ENCODE measurements at regions not wholly inside any gene's neighbourhood (a gene's known extent, or its start where the extent isn't known, plus 50 kb on each side); places are given as distances from the start of the nearest gene placed in this dataset.

DNA sequence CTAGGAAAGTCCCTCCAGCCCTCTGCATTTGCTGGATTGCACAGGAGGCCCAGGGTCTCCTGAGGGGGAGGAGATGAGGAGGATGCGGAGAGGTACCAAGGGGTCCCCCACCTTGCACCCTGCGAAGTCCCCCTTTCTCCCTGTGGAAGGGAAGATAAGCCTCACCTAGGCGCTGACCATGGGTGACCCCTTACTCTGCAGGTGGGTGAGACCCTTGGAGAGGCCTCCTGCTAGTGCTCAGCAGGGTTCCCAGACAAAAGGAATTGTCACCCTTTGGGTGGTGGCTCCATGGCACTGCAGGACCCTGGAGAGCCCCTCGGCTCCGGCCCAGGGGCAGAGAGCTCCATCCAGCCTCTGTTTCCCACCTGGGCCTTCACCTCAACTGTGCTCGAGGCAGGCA, 107.0 kb upstream of the RET start:
- ATAC-seq: no peak
- TF ChIP-seq TCF7L2 (IDR thresholded peaks at IDR 0.05; ENCODE audit: low read depth, low read length): no peak
- TF ChIP-seq CTCF (IDR thresholded peaks at IDR 0.05): no peak
- TF ChIP-seq POLR2AphosphoS5 (IDR thresholded peaks at IDR 0.05; ENCODE audit: low read depth, low read length): no peak
- TF ChIP-seq SIN3A (IDR thresholded peaks at IDR 0.05; ENCODE audit: borderline replicate concordance, insufficient read depth, low read depth, low read length): no peak
- TF ChIP-seq REST (IDR thresholded peaks at IDR 0.05; ENCODE audit: insufficient read depth in 1 of 2, low read depth in 2 of 2, low read length in 1 of 2): no peak
- no peaks in the 10 kb centered on the region for H3K4me1 ChIP-seq (ENCODE audit: control insufficient read depth, insufficient read depth, low read length)
- intact Hi-C loops (cut with micrococcal nuclease; ENCODE audit: unreplicated experiment) (no loop called here), in situ Hi-C loops (cut with HindIII; ENCODE audit: low pct_unique_long_range_greater_than_20kb, low sequenced_read_pairs) (no loop called here)
- no peak overlapping the region for H3K27ac ChIP-seq (ENCODE audit: low read length)
- no peak for DNase-seq (ENCODE audit: low read depth, low spot score)
- no peaks in the 10 kb centered on the region for H3K9me3 ChIP-seq (ENCODE audit: control insufficient read depth, insufficient read depth, low read depth, low read length)
- H3K27me3 ChIP-seq (ENCODE audit: control insufficient read depth, insufficient read depth, low read length): no peaks in the 10 kb centered on the region
- ChIA-PET CTCF (no interaction called here), POLR2A (no interaction called here)
- H3K4me3 ChIP-seq (ENCODE audit: low read depth in 2 of 2, low read length in 2 of 2): no peak overlapping the region
- no TSS peak for BruUV-seq (replicated peaks)
- H3K36me3 ChIP-seq (ENCODE audit: control insufficient read depth, insufficient read depth, low read length): no peaks in the 10 kb centered on the region

GRCh38 chr10:42970451-42971250, 106.2 kb upstream of the RET start:
- no peak overlapping the region for H3K27ac ChIP-seq (ENCODE audit: low read length)
- H3K9me3 ChIP-seq (ENCODE audit: control insufficient read depth, insufficient read depth, low read depth, low read length): no peaks in the 10 kb centered on the region
- TF ChIP-seq SIN3A (IDR thresholded peaks at IDR 0.05; ENCODE audit: borderline replicate concordance, insufficient read depth, low read depth, low read length) (no peak), REST (IDR thresholded peaks at IDR 0.05; ENCODE audit: insufficient read depth in 1 of 2, low read depth in 2 of 2, low read length in 1 of 2) (no peak), CTCF (IDR thresholded peaks at IDR 0.05) (no peak), TCF7L2 (IDR thresholded peaks at IDR 0.05; ENCODE audit: low read depth, low read length) (no peak), POLR2AphosphoS5 (IDR thresholded peaks at IDR 0.05; ENCODE audit: low read depth, low read length) (no peak)
- ATAC-seq: no peak
- H3K4me1 ChIP-seq (ENCODE audit: control insufficient read depth, insufficient read depth, low read length): 0 out of 2 replicates have a peak, but pooled peaks cover 2% of the 10 kb centered on the region
- no TSS peak for BruUV-seq (replicated peaks)
- intact Hi-C loops (cut with micrococcal nuclease; ENCODE audit: unreplicated experiment) (no loop called here), in situ Hi-C loops (cut with HindIII; ENCODE audit: low pct_unique_long_range_greater_than_20kb, low sequenced_read_pairs) (no loop called here)
- no peaks in the 10 kb centered on the region for H3K36me3 ChIP-seq (ENCODE audit: control insufficient read depth, insufficient read depth, low read length)
- POLR2A ChIA-PET: no interaction called here
- no peak overlapping the region for H3K4me3 ChIP-seq (ENCODE audit: low read depth in 2 of 2, low read length in 2 of 2)
- no peaks in the 10 kb centered on the region for H3K27me3 ChIP-seq (ENCODE audit: control insufficient read depth, insufficient read depth, low read length)
- DNase-seq (ENCODE audit: low read depth, low spot score): no peak
- CTCF ChIA-PET: no interaction called here
